DMS153 treated with DMSO at 0.1 percent for 48 hours (cell line): ENCODE measurements at regions not wholly inside any gene's neighbourhood (a gene's known extent, or its start where the extent isn't known, plus 50 kb on each side); places are given as distances from the start of the nearest gene placed in this dataset.

Experiments
- DNase-seq: peaks from one replicate; lab custom pipeline; 2025; ENCODE audit not compliant: unreplicated experiment; lab: John Stamatoyannopoulos, UW

GRCh38 chr12:65756956-65757511 is 67.2 kb upstream of the HMGA2 start:
- DNase-seq: no peak

GRCh38 chr12:65758401-65758800 is 65.9 kb upstream of the HMGA2 start:
- DNase-seq: no peak

DNA sequence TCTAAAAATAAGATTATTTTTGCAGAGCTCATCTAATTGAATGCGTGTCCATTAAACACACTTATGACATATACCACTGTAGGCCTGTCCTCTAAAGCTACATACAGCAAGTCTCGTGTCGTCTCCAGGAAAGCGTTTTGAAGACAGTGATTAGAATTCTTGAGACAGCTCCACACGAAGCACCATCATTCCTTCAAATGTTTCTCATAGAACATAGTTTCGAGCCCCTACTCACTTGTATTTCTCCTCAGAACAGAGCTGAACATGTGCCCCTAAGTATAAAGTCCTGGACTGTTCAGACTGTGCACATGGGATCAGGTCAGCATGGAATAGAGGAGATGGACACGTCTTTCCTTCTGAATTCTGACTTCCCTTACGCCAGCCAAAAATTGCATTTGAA is 64.5 kb upstream of the HMGA2 start:
- DNase-seq: no peak

GRCh38 chr12:65761301-65761700 is 63.0 kb upstream of the HMGA2 start:
- DNase-seq: no peak

DNA sequence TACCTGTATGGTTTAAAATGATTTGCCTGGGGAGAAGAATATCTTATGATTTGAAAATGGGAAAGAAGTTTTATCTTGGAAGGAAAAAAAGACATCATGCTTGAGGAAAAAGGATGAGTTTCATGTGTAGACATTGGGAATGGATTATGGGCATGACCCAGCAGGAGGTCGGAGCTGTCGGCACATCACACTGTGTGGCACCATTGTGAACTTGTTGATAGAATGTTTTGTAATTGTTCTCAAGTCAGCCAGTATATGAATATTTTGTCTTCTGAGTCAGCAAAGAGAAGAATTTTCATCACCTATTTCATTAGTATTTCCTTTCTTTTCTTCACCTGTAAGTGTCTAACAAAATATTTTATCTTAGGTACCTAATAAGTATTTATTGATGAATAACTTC is 60.0 kb upstream of the HMGA2 start:
- no peak for DNase-seq

GRCh38 chr12:65765436-65765813 is 58.9 kb upstream of the HMGA2 start:
- DNase-seq: no peak

DNA sequence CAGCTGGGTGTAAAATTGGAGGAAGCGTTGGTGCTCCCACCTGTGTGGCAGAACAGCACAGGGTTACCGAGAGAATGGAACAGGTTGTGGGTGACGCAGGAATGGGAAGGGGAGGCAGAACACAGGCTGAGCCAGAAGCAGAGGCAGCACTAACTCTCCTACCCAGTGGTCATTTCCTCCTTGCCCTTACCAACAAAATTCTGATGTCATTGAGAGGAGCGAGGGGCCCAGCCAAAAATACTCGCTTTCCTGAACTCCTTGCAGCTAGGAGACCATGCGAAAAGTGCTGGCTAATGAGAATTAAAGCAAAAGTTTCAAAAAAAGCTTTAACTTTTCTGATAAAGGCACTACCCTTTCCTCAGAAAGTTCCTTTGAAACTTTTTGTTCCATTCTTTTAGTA is 54.4 kb upstream of the HMGA2 start:
- DNase-seq: no peak
